ENCODE measurements at regions not wholly inside any gene's neighbourhood (a gene's known extent, or its start where the extent isn't known, plus 50 kb on each side); places are given as distances from the start of the nearest gene placed in this dataset.
A peak's percentile ranks its signal among the peaks of the same experiment; 100 is the strongest.
"Not testable (repeated sequence)": the region's sequence is repeated elsewhere in the genome, so short reads cannot be mapped to it uniquely, and the experiment has no call there.

GRCh38 chr22:47914481-47915097 is 1152.1 kb downstream of the TBC1D22A start:
- DNase-seq = no peak

DNA sequence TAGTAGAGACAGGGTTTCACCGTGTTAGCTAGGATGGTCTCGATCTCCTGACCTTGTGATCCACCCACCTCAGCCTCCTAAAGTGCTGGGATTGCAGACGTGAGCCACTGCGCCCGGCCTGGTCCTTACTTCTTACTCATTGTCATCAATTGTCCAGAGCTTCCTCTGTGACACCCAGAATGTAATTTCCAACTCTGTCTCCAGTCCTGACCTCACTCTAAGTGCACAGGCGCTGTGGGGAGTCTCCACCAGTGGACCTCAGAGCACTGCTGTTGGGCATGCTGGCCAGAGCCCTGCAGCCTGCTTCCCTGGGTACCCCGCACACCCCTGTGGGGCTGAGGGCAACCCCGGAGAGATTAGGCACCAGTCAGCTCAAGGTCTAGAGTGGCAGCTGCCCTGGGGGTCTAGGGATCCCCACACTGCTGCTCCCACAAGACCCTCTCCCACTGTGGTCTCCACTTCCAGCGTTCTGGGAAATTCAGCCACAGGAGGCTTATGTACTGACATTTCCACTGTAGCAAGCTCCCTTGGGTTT is 1140.3 kb downstream of the TBC1D22A start:
- DNase-seq = no peak

DNA sequence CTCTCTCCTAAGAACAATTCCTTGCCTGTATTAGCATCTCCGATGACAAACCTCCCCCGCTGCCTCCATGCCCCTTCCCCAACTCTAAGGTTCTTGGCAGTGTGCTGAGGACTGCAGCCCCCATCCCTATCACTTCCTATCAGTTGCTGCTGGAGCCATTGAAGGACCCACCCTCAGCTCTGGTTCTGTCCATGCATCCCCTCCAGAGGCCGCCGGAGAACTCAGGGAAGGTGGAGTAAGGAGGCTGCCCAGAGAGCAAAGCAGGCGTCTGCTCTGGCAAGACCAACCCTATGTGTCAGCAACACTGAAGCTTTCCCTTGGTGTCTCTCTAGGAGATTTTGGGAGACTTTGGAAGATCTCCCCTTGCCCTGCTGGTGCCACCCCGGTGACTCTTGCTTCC is 1139.5 kb downstream of the TBC1D22A start:
- DNase-seq = no peak

DNA sequence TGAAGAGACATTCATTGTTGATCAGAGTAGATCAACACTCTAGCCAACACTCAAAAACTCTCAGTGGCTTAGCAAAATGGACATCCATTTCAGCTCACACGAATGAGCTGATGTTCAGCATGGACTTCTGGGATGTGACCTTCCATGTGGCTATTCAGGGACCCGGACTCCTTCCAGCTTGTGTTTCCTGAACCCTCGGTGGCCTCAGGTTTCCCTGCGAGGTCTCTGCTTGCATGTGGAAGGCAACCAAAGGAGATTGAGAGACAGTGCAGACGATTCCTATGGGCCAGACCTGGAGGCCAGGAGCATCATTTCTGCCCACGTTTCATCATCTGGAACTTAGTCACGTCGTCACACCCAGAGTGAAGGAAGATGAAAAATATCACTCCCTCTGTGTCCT is 1137.4 kb downstream of the TBC1D22A start:
- no peak for DNase-seq

- DNase-seq = no peak
These were observed 1136.5 kb downstream of the TBC1D22A start for GRCh38 chr22:47898946-47899345.

GRCh38 chr22:47891609-47892008 is 1129.2 kb downstream of the TBC1D22A start:
- DNase-seq = peak; percentile 26

GRCh38 chr22:47888817-47889216 is 1126.4 kb downstream of the TBC1D22A start:
- no peak for DNase-seq

DNA sequence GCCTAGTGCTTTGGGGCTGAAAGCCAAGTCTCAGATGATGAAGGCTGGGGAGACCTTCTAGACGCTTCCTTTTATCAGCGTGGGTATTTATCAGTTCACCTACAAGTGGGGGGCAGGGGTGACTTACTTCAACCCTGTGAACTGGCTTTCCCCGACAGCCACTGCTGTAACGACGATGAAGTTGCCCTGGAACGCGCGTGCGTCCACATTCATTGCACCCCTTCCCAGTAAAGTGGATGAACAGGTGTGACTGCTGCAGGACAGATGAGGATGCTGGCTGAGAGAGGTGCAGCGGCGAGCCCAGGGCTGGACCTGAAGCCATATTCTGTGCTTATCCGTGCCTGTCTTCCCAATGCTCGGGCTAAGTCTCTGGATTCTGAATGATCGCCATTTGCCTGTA is 1122.3 kb downstream of the TBC1D22A start:
- no peak for DNase-seq

- no peak for DNase-seq
These were observed 1121.8 kb downstream of the TBC1D22A start for GRCh38 chr22:47884200-47884599.

GRCh38 chr22:47883757-47884156 is 1121.3 kb downstream of the TBC1D22A start:
- no peak for DNase-seq

DNA sequence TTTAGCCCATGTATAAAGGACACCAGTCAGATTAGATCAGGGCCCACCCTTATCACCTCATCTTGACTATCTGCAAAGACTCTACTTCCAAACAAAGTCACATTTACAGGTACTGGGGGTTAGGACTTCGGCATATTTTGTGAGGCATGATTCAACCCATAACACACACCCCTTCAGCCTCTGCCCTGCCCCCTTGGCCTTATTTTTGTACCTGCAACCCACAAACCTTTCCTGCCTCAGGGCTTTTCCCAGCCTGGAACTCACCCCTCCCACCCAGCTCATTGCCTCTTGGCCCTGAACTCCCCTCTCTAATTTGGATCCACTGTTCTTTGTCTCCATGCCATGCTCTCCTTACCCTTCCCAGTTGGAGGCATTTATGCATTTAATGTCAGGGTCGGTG is 1116.9 kb downstream of the TBC1D22A start:
- DNase-seq = no peak

GRCh38 chr22:47878460-47878859 is 1116.0 kb downstream of the TBC1D22A start:
- DNase-seq = no peak

DNA sequence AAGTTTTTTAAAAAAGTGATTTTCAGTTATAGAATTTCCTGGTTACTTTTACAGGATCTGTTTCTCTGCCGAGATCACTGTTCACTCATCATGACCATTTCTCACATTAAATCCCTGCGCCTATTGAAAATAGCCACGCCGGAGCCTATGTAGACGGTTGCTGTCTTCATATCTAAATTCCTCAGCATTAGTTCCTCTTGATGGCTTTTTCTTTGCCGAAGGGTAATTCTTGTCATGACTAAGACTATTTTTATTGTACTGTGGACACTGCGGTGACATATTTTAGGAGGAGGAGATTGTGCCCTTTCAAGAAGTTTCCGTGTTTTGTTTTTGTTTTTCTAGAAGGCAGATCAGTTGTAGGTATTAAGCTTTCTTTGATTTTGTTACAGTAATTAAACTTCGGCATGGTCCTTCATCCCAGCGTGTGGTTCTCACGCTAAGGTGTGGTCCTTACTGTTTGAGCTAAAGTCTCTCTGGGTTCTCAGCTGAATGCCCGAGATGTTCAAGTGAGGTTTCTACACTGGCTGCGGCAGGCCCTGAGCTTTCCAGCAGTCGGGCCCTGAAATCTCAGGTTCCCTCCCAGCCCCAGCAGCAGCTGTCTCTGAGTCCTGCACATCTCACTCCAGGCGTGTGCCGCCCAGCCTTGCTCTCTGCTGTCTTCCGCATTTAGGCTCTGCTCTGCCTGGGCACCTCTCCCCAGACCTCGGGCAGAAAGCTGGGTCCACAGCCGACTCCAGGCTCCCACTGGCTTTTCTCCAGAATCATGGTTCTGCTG is 1110.5 kb downstream of the TBC1D22A start:
- no peak for DNase-seq

DNA sequence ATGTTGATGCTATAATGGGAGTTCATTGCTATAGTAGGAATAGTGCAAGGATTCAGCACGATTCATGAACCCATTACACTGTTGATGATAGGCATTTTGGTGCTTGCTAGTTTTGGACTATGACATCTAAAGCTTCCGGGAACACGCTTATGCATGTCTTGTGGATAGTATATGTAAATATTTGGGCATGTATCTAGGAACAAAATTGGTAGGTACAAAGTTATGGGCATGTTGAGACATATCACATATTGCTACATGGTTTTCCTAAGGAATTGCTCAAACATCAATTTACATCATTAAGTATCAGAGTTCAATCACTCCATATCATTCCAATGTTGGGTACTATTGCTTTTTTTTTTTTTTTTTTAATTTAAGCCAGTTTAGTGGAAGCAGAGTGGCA is 1103.2 kb downstream of the TBC1D22A start:
- DNase-seq = no peak

DNA sequence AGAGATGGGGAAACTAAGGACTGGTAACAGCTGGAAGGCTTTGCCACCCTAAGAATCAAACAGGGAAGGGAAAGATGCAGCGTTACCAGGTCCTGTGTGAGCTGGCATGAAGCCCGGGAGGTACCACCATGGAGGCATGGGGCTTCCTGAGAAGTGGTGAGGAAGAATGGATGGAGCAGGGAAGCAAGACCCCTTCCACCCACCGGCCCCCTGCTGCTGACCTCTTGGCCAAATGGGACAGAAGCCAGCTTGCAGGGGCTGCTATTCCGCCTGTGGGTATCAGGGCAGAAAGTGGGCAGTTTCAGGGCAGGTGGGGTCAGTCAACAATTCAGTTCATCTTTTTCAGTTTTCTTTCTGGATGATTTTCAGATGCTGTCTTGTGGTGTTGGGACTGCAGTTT is 1099.9 kb downstream of the TBC1D22A start:
- no peak for DNase-seq

DNA sequence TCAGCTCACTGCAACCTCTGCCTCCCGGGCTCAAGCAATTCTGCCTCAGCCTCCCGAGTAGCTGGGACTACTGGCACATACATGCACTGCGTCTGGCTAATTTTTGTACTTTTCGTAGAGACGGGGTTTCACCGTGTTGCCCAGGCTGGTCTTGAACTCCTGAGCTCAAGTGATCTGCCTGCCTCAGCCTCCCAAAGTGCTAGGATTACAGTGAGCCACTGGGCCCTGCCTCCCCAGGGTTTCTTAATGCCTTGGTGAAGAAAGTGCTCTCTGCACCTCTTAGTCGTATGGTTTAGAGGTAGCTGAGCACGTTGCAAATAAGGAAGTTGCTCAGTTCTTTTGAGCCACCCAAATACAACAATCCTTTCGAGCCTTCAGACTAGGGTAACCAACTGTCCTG is 1098.5 kb downstream of the TBC1D22A start:
- not testable (repeated sequence) for DNase-seq

GRCh38 chr22:47859881-47860525 is 1097.6 kb downstream of the TBC1D22A start:
- no peak for DNase-seq

DNA sequence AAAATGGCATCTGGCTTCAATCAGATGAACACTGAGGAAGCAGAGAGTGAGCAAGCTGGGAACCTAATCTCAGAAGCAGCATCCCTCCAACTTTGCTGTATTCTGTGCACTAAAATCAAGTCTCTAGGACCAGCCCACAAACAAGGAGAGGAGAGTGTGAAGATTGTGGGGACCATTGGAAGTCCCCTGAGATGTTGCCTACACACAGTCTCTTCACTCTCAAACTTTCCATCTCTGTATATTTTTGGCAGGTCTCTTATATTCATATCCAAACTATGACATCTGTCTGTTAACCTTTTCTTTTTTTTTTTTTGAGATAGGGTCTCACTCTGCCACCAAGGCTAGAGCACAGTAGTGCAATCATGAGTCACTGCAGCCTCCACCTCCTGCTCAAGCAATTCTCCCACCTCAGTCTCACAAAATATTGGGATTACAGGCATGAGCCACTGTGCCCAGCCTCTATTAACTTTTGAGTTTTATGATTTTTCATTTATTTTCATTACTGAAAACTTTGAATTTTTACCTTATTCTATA is 1096.4 kb downstream of the TBC1D22A start:
- DNase-seq = no peak

GRCh38 chr22:47854680-47855079 is 1092.2 kb downstream of the TBC1D22A start:
- DNase-seq = no peak

DNA sequence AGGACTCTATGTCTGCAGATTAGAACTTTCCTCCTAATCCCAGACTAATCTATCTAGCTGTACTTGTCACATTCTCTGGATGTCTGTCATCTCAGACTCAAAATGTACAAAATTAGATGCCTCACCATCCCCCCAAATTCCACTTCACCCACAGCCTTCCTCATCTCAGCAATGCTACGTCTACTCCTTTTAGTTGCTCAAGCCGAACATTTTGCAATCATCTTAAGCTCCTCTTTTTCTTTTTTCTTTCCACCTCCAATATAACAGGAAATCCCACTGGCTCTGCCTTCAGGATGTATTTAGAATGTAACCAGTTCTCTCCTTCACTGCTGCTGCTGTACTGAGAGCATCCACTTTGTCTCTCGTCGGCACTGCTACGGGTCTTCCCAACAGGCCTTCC is 1091.8 kb downstream of the TBC1D22A start:
- no peak for DNase-seq

DNA sequence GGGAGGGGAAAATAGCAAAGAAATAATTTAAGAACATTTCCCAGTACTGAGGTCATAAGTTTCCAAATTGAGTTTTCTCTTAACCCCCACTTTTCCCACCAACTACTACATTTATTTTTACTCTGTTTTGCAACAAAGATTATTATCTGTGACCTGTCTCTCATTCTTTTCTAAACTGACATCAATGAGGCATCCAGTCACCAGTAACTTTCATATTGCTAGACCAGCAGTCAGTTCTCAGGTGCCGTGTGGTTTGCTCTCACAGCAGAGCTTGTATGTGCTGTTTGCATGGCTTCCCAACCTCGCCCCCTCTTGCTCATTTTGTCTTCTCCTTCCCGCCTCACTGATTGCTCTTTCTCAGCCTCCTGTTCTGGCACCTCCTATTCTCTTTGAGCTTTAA is 1091.3 kb downstream of the TBC1D22A start:
- no peak for DNase-seq

GRCh38 chr22:47851586-47851985 is 1089.1 kb downstream of the TBC1D22A start:
- no peak for DNase-seq

GRCh38 chr22:47850644-47851151 is 1088.2 kb downstream of the TBC1D22A start:
- DNase-seq = peak; percentile 34
